ENCODE measurements at regions not wholly inside any gene's neighbourhood (a gene's known extent, or its start where the extent isn't known, plus 50 kb on each side); places are given as distances from the start of the nearest gene placed in this dataset.
"Not testable (repeated sequence)": the region's sequence is repeated elsewhere in the genome, so short reads cannot be mapped to it uniquely, and the experiment has no call there.

DNA sequence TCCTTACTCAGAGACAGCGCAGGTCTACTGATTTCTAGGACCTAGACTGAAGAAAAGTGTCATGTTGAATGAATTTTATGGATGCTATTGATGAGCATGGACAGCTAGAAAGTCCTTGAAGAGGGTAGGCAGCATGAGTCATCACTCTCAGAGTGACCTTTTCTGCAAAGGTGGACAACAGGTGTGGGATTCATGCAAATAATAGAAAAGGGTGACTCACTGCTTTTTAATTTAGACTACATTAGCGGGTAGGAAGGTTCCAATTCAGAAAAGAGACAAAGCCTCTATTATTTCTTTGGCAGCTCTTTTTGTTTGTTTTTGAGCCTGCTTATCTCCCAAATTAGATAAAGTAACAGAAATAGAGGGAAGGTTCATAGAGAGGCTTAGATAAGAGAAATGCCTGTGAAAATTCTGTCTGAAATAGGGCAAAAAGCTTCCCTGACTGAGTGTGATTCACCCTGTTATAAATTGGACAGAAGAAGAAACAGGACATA lies 191.4 kb downstream of the TENT5A start:
- no peak for DNase-seq

DNA sequence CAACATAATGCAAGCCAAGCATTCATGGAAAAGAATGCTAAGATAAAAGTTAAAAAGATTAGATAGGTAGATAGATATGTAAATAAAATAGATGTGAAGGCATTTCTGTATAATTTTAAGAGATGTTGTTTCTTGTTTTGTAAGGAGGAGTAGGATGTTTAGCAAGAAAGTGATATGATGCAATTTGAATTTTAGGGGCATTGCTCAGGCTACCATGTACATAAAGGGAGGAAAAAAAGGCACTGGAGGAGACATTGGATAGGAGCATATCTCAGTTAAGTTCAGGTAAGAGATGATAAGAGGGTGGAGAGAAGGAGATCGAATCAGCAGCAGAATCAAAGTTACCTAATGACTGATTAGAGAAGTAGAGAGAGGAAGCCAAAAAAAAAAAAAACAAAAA lies 194.7 kb downstream of the TENT5A start:
- no peak for DNase-seq

DNA sequence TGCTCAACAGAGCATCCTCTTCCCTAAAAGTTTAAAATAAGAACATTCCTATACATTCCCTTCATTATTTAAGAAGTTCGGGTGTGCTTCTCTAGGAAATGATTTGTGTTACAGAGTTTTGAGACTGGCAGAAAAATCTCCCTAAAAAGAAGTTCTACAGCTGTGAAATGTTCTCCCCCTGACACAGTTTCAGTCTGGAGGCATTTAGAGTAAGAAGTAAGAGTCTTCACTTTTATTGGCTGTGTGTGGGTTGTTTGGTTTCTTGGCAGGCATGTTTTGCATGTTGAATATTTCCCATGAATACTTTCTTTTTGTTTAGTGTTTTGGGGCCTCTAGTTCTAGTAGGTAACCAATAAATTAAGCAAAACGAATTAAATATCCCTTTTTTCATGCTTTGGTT lies 195.9 kb downstream of the TENT5A start:
- no peak for DNase-seq

DNA sequence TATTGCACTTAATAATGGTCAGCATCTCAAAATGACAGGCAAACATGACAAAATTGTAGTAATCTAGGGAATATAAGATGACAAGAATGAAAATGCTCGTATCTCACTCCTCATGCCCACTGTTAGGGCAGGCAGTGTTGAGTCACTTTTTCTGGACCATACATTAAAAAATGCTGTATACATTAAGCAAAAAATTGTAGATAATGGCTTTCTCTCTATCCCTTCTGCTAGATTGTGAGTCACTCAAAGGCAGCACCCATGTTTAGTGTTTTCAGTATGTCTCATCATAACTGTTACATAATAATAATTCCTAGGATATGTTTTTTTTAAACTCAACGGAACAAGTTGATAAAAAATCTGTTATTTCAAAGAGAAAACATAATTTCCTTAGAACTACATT lies 199.3 kb downstream of the TENT5A start:
- DNase-seq = no peak

DNA sequence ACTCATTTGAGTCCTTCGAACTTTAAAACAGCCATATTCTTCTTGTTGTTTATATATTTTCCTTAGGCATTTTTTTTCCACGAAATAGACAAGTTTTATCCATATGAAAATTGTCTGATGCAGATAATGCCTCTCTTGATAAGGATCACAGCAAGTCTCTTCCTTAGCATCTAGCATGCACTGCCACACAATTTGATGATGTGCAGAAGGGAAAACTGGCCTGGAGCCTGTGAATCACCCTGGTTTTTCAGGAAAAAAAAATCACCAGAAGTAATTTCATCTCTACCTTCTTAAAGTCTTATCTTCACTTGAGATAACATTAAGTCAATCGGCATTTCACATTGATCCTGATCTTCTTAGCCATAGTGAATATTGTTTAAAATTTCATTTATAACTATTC lies 199.8 kb downstream of the TENT5A start:
- DNase-seq = no peak

DNA sequence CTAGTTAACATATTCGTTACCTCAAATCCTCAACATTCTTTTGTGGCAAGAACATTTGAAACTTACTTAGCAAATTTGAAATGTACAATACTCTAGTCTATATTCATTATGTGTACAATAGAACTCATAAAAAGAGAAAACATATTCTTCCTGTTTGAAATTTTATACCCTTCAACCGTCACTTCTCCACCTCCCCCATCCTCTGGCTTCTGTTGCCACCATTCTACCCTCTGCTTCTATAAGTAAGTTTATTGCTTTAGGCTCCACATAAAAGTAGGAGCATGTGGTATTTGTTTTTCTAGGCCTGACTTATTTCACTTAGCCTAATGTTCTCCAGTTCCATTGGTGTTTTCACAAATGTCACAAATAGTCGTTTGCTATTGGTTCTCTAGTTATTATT lies 205.3 kb downstream of the TENT5A start:
- DNase-seq = no peak

DNA sequence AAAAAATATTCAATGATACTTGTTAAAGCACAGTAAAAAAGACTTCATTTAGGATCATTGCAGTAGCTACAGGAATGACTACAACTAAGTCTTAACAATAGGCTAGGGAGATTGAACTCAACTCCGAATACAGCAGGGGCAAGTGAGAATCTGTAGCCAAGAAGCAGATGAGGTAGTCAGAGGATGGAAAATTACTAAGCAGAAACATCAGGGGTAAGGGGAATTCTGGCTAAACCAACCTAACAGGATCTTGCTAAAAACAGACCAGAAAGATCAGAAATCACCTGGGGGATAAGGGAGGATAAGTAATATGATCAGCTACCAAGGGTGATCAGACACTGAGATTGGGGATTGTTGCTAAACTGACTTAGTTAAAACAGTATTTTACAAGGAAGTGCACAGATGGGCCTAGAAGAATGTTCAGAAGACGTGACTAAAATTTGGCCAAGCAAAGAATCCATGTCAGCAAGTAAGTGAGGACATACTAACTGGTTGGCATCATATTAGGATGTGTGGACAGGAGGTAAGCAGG lies 217.5 kb downstream of the TENT5A start:
- no peak for DNase-seq

DNA sequence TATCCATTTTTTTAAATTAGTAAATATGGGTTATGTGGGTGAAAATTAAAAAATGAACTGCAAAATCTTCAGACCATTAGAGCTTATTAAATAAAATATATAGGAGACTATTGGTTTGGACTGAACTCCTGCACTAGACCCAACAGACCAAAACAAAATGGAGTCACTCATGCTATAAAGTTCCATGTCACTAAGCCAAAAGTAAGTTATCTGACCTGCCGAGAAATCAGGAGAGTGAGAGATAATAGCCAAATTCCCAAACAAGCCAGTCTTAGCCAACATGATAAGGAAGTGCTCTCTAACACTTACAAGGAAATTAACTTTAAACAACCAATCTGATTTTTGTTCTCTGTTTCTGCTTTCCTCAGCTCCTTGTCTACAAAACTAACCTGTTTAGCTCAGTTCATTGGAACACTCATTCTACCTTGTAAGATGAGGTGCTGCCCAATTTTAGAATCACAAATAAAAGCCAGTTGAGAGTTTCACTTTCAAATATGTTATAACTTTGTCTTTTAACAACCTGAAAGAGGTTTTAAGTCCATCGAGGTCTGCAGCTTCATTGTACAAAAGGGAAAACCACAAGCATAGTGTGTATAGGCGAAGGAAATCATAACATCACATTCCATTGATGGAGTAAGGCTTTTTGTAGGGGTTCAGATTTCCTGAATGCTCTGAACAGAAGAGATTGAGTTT lies 220.5 kb downstream of the TENT5A start:
- no peak for DNase-seq

DNA sequence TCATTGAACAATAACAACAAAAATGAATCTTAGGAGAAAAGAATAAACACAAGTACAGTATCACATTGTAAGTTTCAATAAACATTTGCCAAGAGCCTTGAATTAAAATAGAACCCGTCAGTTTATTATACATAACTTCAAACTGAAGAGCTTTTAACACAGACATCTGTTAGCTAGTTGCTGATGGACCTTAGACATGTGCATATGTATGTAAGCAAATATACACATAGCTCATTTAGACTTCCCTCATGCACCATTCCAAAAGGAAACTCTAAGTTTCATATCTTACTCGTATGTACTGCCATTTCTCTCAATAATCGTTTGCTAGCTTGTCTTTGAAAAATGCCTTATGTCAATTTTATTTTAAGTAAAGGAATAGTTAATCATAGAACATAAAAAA lies 235.0 kb downstream of the TENT5A start:
- no peak for DNase-seq

DNA sequence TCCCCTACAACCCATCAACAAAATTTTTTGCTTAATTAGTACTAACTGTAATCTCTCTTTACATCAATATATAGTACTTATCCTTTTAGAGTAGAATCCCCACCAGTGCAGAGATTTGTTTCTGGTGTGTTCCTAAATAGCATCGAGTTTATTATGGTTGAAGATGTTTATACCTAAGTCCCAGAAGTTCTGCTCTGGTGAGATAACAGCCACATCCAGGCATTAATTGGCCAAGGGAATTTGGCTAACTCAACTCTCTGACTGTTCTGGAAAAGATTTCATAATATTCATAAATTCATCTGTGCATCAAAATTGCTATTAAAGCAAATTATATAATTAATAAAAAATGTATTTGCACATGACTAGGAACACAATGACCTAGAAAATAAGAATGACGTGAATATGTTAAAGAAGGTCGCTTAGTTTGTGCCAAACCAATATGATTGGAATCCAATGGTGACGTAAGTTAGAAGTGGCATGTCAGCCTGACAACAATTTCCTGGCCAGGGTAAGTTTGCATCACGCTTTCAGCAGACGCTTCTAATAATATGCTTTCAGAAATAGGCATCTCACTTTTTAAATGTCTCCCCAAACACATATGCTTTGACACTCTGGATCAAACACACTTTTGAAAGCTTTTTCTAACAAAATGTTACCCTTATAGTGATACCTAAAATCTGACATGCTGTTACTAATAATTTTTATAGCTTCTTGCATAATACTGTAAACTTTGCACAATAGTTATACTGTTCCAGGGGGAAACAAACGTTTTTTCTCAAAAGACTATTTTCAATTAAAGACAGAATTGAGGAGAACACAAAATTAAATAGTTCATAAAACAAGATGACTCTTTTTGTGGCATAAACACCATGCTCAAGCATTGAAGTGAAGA lies 236.7 kb downstream of the TENT5A start:
- no peak for DNase-seq

DNA sequence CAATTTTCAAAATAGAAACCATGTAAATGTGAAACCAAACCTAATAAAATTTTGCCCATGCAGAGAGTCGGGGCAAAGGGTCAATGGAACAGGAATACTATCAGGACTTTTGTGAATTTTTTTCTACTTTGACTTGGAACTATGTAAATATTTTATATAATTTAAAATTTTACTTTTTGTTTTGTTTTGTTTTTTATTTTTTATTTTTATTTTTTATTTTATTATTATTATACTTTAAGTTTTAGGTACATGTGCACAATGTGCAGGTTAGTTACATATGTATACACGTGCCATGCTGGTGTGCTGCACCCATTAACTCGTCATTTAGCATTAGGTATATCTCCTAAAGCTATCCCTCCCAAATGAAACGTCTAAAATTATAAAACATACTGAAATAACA lies 238.3 kb downstream of the TENT5A start:
- DNase-seq = not testable (repeated sequence)

DNA sequence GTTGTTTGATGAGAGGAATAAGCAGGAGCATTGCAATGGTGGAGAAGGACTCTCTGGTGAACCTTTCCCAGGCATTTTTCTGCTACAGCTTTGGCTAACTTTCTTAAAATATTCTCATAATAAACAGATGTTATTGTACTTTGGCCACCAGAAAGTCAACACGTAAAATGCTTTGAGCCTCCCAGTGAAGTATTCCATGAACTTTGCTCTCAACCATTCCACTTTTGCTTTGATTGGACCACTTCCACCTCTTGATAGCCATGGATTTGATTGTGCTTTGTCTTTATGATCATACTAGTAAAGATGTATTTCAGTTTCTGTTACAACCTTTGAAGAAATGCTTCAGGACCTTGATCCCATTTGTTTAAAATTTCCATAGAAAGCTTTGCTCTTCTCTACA lies 241.1 kb downstream of the TENT5A start:
- DNase-seq = no peak

DNA sequence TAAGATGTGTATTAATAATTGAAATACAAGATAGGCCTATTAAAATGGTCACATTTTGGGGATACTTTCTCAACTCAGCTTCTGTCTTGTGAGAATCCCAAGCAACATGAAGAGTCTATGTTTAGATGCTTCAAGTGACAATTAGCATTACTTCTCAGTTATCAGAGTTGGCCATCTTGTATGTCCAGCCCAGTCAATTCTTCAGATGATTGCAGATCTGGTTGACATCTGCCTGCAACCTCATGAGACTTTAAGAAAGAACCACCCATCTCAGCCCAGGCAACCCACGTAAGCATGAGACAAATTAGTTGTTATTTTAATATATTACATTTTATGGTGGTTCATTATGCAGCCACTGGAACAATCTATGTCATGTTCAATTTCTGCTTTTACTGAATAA lies 256.5 kb downstream of the TENT5A start:
- no peak for DNase-seq

DNA sequence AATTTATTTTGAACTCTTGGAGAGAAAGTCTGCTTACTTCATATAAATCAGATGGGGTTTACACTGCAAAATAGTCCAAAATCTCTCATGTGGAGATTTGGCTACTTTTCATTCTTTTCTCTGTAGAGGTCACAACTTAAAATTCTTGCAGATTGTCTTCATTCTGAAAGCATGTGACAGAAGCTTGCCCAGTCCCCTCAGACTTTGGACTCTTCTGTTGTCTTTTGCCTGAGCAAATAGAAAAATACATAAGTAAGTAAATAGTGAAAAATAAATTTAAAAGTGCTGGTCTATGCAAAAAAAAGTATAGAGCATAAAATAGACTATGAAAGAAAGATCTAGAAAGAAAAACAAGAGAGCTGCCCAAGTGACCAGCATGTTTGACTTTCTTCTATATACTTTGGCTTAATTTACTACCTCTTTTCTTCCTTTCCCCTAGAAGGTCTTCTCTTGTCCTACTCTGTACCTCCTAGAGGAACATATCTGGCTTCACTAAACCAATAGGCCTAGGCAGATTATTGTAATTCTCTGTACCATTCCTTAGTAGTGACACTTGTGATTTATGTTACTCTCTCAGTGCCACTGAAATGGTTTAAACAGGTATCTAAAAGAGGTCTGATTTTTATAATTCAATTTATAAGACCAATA lies 260.9 kb downstream of the TENT5A start:
- no peak for DNase-seq

DNA sequence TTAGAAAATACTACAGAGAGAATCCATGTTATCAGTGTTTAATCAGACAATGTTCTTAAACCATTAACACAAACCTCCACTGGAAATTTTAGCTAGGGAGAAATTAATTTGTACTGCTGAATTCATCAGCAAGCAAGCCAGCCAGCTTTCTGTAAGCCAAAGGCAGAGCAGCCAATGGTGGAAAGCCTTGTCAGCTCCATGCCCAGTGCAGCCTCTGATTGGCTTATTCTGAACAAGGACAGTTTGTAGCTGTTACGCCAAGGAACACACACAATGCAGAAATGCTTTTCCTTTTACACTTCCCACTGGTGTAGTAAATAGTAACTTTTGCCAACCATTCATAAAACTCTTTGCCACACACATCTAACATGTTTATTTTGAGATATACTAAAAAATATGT lies 265.0 kb downstream of the TENT5A start:
- no peak for DNase-seq

DNA sequence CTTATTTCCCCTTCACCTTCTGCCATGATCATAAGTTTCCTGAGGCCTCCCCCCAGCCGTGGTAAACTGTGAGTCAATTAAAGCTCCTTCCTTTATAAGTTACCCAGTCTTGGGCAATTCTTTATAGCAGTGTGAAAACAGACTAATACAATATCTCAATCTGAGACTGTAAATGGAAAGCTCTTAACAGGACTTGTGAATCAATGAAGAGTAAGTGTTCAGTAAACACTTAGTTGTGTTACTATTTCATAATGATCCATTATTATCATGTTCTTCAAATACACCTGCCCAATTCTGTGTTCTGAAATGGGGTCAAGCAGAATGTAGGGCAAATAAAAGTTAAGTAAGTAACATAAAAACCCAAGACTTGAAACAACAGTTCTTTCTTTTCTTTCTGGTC lies 266.2 kb downstream of the TENT5A start:
- DNase-seq = no peak

DNA sequence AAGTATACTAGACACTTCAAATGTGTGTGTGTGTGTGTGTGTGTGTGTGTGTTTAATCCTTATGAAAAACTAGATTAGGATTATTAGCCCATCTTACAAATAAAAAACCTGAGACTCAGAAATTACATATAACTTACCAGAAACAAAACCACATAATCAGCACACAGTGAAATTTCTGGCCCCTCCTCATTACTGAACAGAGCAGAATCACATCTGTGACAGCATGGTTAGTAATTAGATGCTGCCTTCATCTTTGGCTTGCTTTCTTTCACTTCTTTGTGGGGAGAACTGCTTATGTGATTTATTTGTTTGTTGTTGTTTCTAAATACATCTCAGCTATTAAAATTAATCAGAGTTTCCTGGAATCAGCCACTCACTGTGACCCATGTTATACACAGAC lies 267.1 kb downstream of the TENT5A start:
- no peak for DNase-seq

DNA sequence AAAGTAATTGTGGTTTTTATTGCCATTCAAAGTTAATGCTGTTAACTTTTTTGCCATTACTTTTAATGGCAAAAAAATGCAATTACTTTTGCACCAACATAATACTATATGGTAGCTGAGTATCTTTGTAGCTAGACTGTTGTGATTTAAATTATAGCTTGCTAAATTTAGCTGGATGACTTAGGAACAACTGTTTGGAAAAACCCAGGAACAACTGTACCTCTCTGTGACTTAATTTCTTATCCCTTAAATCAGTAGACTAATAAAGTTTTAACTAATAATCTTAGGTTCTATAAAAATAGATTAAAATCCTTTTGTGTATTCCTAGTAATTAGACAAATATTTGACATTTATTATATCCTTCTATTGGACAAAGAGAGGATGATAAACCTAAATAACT lies 268.2 kb downstream of the TENT5A start:
- no peak for DNase-seq

DNA sequence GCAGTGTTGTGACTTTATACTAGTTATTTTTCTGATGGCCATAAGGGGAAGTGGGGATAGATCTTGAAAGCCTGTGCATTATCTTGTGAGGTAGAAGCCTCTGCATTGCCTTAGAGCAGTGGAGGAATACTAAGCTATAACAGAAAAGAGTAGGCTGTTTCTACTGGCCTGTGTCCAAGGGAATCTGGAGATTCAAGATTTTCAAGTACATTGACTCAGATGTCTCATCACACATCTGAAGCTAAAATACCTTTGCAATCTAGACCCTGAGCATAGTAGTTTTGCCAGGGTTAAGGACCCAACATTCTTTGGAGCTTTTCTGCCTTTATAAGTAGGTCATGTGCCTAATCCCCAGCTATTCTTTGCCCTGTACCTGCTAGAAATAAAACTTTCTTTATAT lies 272.3 kb downstream of the TENT5A start:
- DNase-seq = no peak

DNA sequence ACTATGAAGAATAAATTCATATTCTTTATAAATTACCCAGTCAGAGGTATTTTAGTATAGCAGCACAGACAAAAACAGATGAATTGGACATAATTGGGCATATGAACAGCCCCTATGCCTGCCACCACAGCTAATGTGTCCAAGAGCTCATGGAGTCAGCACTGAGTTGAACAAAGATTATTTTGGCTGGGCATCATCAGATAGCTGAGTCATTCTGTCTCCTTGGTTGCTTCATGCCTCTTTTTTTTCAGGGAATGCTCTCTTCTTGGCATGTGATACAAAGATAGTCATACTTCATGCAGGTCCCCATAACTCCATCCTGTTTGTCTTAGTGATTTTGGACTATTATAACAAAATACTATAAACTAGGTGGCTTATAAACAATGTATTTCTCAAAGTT lies 275.6 kb downstream of the TENT5A start:
- DNase-seq = no peak

DNA sequence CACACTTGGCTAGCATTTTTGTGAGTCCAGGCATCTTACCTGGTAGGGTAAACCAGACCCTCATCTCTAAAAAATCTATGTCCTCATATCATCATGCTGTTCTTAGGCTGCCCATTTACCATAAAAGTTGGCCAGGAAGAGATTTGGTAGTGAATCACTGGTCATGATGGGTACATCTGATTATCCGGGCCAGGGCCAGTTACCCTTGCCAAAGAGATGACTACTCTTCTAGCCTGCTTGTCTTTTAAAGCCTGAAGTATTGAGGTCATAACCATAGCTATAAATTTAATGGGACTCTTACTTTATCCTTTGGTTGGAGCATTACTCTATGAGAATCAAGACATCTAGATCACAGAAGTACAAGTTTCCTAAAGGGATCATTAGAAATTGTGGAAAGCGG lies 276.8 kb downstream of the TENT5A start:
- no peak for DNase-seq

DNA sequence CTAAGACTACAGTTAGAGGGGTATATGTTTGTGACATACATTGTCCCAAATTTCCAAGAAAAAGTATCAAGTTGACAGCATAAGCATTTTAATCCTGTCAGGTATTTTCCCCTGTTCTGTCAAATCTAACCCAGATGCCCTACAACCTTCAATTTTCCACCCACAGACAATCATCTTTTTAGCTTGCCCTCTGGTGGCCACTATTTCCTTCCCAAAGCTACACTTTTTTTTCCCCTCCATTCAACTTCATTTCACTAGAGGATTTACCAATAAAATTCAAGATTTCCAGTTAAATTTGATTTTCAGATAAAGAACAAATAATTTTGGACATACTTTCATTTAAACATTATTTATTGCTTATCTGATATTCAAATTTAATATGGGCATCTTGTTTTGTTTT lies 286.6 kb downstream of the TENT5A start:
- no peak for DNase-seq

DNA sequence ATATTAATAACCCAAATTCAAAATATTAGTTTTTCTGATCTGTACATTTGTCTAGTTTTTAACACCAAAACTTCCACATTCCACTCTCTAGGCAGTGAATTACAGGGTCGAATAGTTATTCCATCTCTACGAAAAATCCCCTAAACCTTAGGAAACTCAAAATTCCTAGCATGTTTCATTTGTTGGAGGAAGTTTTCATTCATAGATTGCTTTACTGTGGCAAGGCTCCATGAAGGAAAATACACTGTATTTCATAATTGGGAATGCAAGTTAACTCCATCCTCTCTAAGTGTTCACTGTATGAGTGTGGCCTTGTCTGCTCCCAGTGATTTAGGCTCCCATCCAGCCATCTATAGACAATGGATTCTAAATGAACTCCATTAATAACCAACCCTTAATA lies 296.1 kb downstream of the TENT5A start:
- no peak for DNase-seq

DNA sequence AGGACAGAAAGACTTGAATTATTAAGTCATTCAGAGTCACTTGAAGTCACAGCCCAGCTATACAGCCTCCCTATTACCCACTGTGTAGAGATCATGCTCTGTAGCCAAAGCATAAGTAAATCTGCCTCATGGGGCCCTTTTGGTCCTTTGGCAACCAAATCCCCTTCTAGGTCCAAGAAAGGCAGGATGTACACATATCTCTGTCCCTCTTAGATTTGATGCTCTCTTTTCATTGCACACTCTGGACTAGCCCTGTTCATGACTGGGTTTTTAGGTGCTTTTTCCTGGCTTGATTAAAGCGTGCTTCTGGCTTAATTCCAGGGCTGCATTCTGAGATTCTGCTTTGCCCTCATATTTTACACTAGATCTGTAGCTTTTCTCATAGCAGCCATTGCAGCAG lies 296.8 kb downstream of the TENT5A start:
- no peak for DNase-seq
